ENCODE measurements at regions not wholly inside any gene's neighbourhood (a gene's known extent, or its start where the extent isn't known, plus 50 kb on each side); places are given as distances from the start of the nearest gene placed in this dataset.

- TF ChIP-seq, protein P1, sequence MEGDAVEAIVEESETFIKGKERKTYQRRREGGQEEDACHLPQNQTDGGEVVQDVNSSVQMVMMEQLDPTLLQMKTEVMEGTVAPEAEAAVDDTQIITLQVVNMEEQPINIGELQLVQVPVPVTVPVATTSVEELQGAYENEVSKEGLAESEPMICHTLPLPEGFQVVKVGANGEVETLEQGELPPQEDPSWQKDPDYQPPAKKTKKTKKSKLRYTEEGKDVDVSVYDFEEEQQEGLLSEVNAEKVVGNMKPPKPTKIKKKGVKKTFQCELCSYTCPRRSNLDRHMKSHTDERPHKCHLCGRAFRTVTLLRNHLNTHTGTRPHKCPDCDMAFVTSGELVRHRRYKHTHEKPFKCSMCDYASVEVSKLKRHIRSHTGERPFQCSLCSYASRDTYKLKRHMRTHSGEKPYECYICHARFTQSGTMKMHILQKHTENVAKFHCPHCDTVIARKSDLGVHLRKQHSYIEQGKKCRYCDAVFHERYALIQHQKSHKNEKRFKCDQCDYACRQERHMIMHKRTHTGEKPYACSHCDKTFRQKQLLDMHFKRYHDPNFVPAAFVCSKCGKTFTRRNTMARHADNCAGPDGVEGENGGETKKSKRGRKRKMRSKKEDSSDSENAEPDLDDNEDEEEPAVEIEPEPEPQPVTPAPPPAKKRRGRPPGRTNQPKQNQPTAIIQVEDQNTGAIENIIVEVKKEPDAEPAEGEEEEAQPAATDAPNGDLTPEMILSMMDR (IDR thresholded peaks at IDR 0.05; ENCODE audit: insufficient read depth, low read length) = no peak
- DNase-seq (ENCODE audit: low read depth) = no peak
- no peak overlapping the region for H3K4me3 ChIP-seq (ENCODE audit: low read depth, low read length)
Measured at GRCh38 chr15:46855388-46855787, 861.9 kb upstream of the SEMA6D start.

DNA sequence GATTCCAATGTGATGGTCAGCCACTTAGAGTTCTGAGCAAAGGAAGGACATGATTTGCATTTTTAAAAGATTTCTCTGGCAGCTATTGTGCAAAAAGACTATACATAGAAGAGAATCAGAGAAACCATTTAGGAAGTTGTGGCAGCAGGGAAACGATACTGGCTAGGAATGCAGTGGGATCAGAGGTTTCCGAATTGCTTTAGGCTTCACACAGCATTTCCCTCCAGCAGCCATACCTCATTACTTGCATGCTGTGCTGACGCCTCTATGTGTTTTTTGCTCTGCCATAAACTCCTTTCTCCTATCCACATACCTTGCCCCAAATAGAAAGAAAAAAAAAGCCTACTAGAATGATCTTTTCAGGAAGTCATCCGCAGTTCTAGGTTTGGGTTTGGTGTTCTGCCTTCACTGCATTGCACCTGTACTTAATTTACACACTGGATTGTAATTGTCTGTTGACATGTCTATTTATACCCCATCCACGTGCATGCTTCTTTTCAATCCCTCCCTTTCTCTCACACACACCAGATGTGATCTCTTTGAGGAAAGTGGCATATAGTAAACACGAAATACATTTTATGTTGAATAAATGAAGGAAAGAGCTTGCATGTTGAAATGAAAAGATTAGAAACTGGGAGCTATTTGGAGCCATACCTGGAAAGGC is 860.3 kb upstream of the SEMA6D start:
- no peak overlapping the region for H3K4me3 ChIP-seq (ENCODE audit: low read depth, low read length)
- DNase-seq (ENCODE audit: low read depth) = no peak
- TF ChIP-seq, protein P1 (IDR thresholded peaks at IDR 0.05; ENCODE audit: insufficient read depth, low read length) = no peak

DNA sequence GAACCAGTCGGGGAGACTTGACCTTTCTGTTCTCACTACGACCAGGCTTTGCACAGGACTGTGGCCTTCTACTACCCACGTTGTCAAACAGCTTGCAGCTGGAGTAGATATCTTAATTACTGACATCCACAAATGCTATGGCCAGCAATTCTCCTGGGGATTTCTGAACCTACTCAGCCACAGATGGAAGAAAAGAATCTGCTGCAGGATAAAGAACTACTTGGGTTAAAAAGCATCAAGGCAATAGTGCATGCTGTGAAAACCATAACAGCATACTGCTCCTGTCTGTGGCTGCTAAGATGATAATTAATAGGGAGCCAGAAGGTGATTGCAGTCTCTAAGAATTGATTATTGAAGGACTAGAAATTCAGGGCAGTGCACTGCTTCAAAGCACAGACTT is 859.2 kb upstream of the SEMA6D start:
- no peak for DNase-seq (ENCODE audit: low read depth)
- TF ChIP-seq, protein P1 (IDR thresholded peaks at IDR 0.05; ENCODE audit: insufficient read depth, low read length) = no peak
- H3K4me3 ChIP-seq (ENCODE audit: low read depth, low read length) = no peak overlapping the region

DNA sequence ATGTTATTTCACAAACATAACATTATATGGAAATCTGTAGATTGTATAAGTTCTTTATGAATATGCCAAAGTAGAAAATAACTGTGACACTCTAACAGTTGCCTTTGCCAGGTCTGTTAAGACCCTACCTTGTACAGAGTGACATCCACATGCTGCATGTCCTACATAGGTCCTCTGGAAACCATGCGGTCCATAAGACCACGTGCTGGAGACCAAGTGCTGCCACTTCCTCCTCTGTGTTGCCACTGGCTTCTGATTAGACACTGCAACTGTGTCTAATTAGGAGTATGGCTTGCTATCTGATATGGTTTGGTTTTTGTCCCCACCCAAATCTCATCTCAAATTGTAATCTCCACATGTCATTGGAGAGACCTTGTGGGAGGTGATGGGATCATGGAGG is 855.5 kb upstream of the SEMA6D start:
- TF ChIP-seq, protein P1 (IDR thresholded peaks at IDR 0.05; ENCODE audit: insufficient read depth, low read length) = no peak
- H3K4me3 ChIP-seq (ENCODE audit: low read depth, low read length) = no peak overlapping the region
- DNase-seq (ENCODE audit: low read depth) = no peak

- no peak overlapping the region for H3K4me3 ChIP-seq (ENCODE audit: low read depth, low read length)
- DNase-seq (ENCODE audit: low read depth) = no peak
- TF ChIP-seq, protein P1 (IDR thresholded peaks at IDR 0.05; ENCODE audit: insufficient read depth, low read length) = no peak
Measured at GRCh38 chr15:46865155-46865554, 852.1 kb upstream of the SEMA6D start.

DNA sequence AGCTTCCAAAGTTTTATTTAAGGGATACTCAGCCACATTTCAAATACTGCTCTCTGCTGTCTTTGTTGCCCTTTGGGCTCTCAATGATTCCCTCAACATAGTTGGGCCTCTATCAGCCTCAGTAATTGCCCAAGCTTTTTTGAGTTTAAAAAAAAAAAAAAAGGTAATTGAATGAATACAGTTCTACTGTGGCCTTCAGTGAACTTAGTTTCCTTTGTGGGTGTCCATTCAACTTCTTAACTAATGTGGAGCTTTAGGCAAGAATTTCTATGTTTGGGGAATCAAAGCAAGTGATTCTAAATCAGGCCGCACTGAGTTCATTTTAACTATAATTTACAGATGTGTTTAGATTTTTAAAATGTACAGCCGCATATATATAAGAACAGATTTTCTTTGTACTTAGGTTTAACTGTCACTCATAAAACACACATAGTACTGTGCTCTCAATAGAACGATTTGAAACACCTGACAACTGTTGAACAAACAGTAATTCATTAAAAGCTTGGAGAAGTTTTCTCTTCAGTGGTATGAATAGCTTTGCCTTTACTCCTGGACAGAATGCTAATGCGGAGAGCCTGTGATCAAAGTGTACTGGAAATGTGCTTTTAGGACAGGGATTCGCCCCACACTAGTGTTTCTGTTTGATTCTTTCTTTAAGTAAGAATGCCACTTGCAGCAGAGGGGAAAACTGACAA is 844.9 kb upstream of the SEMA6D start:
- DNase-seq (ENCODE audit: low read depth) = no peak
- TF ChIP-seq, protein P1 (IDR thresholded peaks at IDR 0.05; ENCODE audit: insufficient read depth, low read length) = no peak
- H3K4me3 ChIP-seq (ENCODE audit: low read depth, low read length) = no peak overlapping the region

Data from fibroblast of the aortic adventitia (primary cell).